HG03159 (cell line): ENCODE measurements at regions not wholly inside any gene's neighbourhood (a gene's known extent, or its start where the extent isn't known, plus 50 kb on each side); places are given as distances from the start of the nearest gene placed in this dataset.

ENCODE experiments used
- ATAC-seq: cut with Tn5 transposase; IDR thresholded peaks from one replicate; pipeline ENCODE4 v1.9.1; 2021; ENCODE audit warnings: mild to moderate bottlenecking, moderate library complexity; ENCODE audit not compliant: unreplicated experiment

DNA sequence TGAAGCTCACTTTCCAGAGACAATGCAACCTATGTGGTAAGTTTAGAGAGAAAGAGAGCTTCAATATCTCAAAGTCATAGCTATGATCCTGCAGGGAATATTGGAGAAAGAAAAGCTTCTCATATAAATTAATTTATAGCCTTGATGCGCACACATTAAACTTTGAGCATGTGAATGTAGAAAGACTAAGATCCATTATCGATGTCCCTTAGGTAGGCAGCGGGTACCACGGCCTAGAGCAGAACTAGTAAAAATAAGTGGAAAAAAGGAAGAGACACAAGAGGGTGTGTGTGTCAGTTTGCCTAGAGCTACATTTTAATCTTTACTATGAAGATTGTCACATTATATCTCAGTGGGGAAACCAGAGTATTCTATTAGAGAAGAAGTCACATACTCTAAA is 685.6 kb downstream of the AMY1C start:
- no peak for ATAC-seq

GRCh38 chr1:104440011-104440410 is 690.3 kb downstream of the AMY1C start:
- ATAC-seq = no peak

GRCh38 chr1:104456724-104457123 is 707.0 kb downstream of the AMY1C start:
- no peak for ATAC-seq

GRCh38 chr1:104459886-104460285 is 710.2 kb downstream of the AMY1C start:
- ATAC-seq = no peak

DNA sequence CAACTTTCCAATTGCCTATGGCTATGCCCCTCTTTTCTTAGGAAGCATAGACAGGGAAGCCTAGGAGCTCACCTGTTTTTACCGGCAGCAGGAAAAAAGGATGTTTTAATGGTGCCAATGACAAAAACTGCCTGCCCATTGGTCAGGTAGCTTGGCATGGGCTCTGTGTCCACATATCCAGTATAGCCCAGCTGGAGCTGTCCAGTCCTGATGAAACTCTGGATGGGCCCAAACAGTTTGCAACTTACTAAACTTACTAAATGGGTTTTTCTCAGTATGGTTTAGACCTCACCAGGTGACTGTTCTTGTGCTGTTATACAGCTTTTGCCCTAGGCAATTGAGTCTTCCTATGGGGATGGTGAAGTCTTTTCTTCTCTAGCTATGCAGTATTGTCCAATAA is 711.2 kb downstream of the AMY1C start:
- no peak for ATAC-seq

DNA sequence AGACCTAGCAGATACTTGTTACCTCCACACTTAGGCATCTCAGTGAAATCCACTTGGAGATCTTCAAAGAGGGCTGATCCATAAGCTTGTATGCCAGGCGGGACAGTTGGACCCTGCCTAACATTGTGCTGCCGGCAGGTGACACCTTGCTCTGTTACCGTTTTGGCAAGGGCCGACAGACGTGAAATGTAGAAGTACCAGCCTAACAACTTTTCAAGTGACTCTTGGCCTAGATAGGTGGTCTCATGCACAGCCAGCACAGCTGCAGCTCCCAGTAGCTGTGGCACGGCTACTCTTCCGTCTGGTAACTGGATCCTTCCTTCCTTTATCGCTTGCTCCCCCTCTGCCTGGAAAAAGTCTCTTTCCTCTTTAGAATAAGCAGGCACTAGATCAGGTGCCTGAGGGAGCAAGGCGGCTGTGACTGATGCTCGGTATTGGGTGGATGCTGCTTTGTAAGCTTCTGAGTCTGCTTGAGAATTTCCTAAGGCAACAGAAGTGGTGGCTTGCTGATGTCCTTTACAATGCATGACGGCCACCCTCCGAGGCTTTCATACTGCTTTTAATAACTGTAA is 713.5 kb downstream of the AMY1C start:
- ATAC-seq = no peak

- no peak for ATAC-seq
Observed at GRCh38 chr1:104466068-104466467, 716.4 kb downstream of the AMY1C start.

- ATAC-seq = peak; percentile 65
Observed at GRCh38 chr1:104467590-104467989, 717.9 kb downstream of the AMY1C start.

DNA sequence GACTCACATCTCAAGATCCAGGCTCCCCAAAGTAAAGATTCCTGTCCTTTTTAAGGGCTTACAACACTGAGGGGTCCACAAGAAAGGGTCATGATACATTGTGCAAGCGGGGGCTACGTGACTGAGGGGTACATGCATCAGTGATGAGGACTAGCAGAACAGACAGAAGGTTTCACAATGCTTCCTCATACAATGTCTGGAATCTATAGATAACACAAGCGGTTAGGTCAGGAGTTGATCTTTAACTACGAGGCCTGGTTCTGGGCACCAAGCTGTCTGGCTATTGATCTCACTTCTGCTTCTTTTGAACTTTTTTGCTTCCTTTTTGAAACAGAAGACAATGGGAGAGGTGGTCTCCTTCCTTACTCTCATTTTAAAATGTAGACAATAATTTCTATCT is 718.6 kb downstream of the AMY1C start:
- peak; percentile 65 for ATAC-seq

DNA sequence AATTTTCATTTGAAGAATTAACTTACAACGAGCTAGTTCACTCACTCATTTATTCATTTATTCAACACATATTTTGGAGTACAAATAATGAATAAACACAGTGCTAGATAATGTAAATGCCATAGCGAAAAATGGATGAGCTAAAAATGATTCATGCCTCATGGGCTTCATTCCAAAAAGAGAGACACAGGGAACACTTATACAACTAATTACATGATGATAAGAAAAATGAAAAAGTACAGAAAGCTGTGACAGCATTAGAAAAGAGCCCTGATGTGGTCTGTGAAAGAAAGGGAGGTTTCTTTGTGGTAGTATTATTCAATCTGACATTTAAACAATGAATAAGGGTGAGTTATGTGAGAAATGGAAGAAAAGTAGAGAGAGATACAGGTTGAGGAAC is 726.4 kb downstream of the AMY1C start:
- no peak for ATAC-seq

- no peak for ATAC-seq
Observed at GRCh38 chr1:104488296-104489015, 738.8 kb downstream of the AMY1C start.

DNA sequence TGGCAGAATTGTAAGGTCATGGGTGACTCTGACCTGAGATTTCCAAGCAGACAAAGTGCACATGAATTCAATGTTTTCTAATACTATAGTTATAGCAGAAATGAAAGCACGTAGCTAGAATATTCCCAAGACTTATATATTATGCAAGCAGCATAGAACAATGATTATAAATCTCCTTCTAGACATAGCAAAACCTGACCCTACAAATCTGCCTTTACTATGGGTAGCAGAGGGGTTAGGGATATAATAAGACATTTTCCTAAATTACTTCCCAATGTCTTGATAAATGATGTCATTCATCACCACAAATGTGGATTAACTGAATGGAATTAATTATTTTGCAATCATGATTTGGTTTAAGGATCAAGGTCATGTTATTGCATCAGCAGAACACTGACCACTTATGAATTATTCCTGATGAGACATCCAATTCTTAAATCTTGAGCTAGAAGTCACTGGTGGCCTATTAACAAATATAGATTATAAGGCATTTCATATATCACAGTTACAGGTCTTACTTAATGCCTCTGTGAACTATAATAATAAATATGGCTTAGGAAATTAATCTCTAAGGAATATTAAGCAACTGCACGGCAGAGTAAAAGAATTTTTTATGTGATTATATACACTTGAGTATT is 776.6 kb downstream of the AMY1C start:
- ATAC-seq = no peak

DNA sequence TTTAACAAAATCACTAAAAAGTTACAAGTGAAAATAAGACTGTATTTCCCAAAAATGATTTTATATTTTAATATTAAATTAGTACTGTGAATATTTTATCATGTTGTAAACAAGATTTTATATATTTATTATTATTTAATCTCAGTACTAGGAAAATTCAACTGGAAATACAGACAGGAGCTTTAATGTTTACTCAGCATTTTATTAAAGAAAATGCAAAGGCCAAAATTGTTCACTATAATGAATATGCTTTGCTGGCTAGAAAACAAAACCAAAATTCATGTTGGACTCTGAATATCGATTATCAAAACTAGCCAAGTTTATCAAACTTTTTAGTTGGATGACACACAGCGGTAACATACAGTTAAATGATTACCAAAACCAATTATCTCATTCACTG is 782.3 kb downstream of the AMY1C start:
- ATAC-seq = no peak

GRCh38 chr1:104574620-104575019 is 824.9 kb downstream of the AMY1C start:
- ATAC-seq = no peak

- peak; percentile 68 for ATAC-seq
Observed at GRCh38 chr1:104592926-104593325, 843.2 kb downstream of the AMY1C start.

DNA sequence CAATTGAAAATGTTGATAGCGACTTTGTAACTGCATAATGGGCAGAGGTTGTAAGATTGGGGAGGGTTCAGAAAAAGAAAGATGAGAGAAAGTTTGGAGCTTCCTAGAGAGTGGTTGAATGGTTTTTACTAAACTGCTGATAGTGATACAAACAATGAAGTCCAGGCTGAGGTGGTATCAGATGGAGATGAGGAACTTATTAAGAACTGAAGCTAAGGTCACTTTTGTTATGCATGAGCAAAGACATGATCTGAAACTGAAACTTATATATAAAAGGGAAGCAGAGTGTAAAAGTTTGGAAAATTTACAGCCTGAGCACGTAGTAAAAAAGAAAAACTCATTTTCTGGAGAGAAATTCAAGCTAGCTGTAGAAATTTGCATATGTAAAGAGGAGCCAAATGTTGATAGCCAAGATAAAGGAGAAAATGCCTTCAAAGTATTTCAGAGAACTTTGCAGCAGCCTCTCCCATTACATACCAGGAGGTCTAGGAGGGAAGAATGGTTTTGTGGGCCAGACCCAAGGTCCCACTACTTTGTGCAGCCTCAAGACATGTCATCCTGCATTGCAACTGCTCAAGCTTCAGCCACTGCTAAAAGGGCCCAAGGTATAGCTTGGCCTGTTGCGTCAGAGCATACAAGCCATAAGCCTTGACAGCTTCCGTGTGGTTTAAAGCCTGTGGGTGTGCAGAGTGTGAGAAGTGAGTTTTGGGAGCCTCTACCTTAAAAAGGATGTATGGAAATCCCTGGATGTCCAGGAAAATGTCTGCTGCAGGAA is 843.9 kb downstream of the AMY1C start:
- ATAC-seq = peak; percentile 65

DNA sequence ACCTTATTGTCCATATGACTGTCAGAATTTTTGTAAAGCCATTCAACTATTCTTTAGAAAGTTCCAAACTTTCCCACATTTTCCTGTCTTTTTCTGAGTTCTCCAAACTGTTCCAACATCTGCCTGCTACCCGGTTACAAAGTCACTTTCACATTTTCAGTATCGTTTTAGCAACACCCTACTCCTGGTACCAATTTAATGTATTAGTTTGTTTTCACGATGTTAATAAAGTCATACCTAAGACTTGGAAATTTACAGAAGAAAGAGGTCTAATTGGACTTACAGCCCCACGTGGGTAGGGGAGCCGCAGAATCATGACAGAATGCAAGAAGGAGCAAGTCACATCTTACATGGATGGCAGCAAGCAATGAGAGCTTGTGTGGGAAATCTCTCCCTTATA is 867.8 kb downstream of the AMY1C start:
- ATAC-seq = no peak

DNA sequence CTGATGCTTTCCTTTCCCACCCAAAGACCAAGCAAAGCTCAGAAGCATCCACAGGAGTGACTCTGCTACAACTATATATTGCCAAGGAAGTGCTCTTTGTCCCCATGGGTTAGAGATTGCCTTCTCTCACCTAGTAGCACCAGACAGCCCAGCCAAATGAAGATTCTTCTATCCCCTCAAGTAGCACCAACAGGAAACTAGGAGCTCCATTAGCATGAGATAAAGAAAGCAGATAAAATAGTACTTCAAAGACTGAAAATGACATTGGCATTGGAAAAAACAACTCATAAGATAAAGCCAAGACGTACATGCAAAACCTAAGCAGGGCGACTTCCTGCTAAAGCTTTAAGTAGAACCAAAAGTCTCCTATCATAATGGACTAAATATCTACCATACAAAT is 871.5 kb downstream of the AMY1C start:
- ATAC-seq = no peak

DNA sequence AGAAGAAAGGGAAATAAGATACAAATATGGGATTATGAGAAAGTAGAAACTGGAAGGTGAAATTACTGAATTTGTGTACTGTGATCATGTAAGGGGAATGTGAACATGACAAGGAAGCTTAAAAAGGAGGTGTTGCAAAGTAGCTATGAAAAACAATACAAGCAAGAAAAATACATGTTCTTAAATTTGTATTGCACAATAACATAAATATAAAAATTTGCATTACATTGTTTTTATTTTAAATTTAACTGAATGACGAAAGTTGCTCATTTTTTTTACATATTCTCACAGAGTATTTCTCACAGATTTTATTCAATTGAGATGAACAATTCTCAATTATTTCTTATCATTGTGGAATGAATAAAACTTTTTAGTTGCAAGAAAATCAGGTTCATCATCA is 874.8 kb downstream of the AMY1C start:
- no peak for ATAC-seq

GRCh38 chr1:104629589-104629988 is 879.9 kb downstream of the AMY1C start:
- no peak for ATAC-seq

DNA sequence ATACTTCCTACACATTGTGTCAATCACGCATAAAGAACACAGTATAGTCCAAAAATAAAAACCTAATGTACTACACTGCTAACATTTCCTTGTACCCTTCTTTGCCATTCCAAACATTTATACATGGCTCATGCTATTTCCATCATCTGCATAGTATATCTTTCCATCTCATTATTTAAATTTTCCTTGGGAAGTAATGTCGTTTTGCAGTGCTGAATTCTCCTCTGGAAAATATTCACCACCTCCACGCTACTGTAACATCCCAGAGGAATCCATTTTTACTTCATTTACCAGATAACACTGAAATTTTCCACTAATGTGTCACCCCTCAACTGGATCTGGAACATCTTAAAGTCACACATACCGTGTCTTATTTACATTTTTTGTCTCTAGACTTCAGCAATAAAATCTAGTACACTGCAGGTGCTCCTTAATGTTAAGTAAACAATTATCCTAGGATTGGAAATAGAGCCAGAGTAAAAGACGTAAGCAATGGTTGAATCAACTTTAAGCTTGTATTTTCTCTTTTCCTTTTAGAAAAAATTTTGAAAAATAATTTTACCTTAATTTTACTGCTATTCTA is 881.0 kb downstream of the AMY1C start:
- ATAC-seq = no peak
